GM12878 (cell line): ENCODE measurements at regions not wholly inside any gene's neighbourhood (a gene's known extent, or its start where the extent isn't known, plus 50 kb on each side); places are given as distances from the start of the nearest gene placed in this dataset.

Experiments used
- ATAC-seq: fragments of 200-7000 bp; cut with Tn5 transposase; 3 replicates; pipeline ENCODE4 v1.9.1; 2020; ENCODE audit warnings: mild to moderate bottlenecking, moderate library complexity
- BruUV-seq: library from RNA; stranded (reverse); fragments of 400-500 nt; replicated peaks from 2 replicates; lab custom pipeline; 2021; lab: Mats Ljungman, UMichigan
- CTCF ChIA-PET: fragments of 300-600 bp; sonication (Branson Sonifier 250); formaldehyde crosslinking; extraction: SDS; loops from one replicate; lab custom pipeline; 2021; ENCODE audit warnings: inconsistent platforms; lab: Yijun Ruan, JAX
- POLR2A ChIA-PET: fragments of 350-600 bp; formaldehyde crosslinking; extraction: SDS; loops from one replicate; lab custom pipeline; 2021; ENCODE audit warnings: inconsistent platforms; lab: Charles Lee
- RAD21 ChIA-PET: fragments of 300-600 bp; sonication (Branson Sonifier 250); formaldehyde crosslinking; loops from one replicate; lab custom pipeline; 2023; ENCODE audit warnings: antibody characterized with exemption; ENCODE audit not compliant: unreplicated experiment; lab: Charles Lee
- SMC1A ChIA-PET: fragments of 300-600 bp; sonication (Branson Sonifier 250); formaldehyde crosslinking; loops from one replicate; lab custom pipeline; 2023; ENCODE audit not compliant: unreplicated experiment, uncharacterized antibody; lab: Charles Lee
- DNase-seq: peaks from one replicate; pipeline ENCODE4 v3.0.0-alpha.2; 2011; ENCODE audit warnings: low read depth, low spot score
- FAIRE-seq: peaks from 3 replicates; lab custom pipeline; 2011; peaks lifted over from hg19 to GRCh38; lab: Jason Lieb, UNC
- H2AFZ ChIP-seq: 2 replicates; pipeline ENCODE4 v1.6.0; 2011; ENCODE audit warnings: low read depth, low read length, control low read depth; ENCODE audit not compliant: control insufficient read depth
- H3K27ac ChIP-seq: 2 replicates; pipeline ENCODE4 v1.5.1; 2011; ENCODE audit warnings: control low read depth; ENCODE audit not compliant: control insufficient read depth, insufficient read depth
- H3K27me3 ChIP-seq, 2 experiments: replicated peaks in 1 of 2; 2 replicates each; pipeline versions ENCODE4 v1.6.0 to v1.6.1; 2011; ENCODE audit warnings: low read length in 1 of 2; ENCODE audit not compliant: control insufficient read depth in 2 of 2, insufficient read depth in 2 of 2
- H3K36me3 ChIP-seq, 2 experiments: 2 replicates each; pipeline ENCODE4 v1.5.1; 2011; ENCODE audit warnings: low read length in 1 of 2; ENCODE audit not compliant: control insufficient read depth in 2 of 2, insufficient read depth in 2 of 2
- H3K4me1 ChIP-seq: 2 replicates; pipeline ENCODE4 v1.6.1; 2011; ENCODE audit warnings: mild to moderate bottlenecking, low read length, moderate library complexity, mixed read lengths; ENCODE audit not compliant: control insufficient read depth, insufficient read depth
- H3K4me2 ChIP-seq: 2 replicates; pipeline ENCODE4 v1.6.0; 2011; ENCODE audit warnings: control low read depth; ENCODE audit not compliant: control insufficient read depth, insufficient read depth
- H3K4me3 ChIP-seq: fragments of 200-600 bp; sonication (generic); 2 replicates; pipeline ENCODE4 v1.5.1; 2016
- H3K79me2 ChIP-seq: 2 replicates; pipeline ENCODE4 v1.6.0; 2011; ENCODE audit warnings: low read length; ENCODE audit not compliant: control insufficient read depth, insufficient read depth
- H3K9ac ChIP-seq: 2 replicates; pipeline ENCODE4 v1.8.0; 2011; ENCODE audit warnings: low read length, control low read depth, mixed read lengths; ENCODE audit not compliant: control insufficient read depth, insufficient read depth
- H3K9me3 ChIP-seq: replicated peaks from 3 replicates; pipeline ENCODE4 v1.5.1; 2011; ENCODE audit warnings: mild to moderate bottlenecking, low read length; ENCODE audit not compliant: control insufficient read depth, insufficient read depth
- H4K20me1 ChIP-seq: 2 replicates; pipeline ENCODE4 v1.6.0; 2011; ENCODE audit not compliant: control insufficient read depth, insufficient read depth
- BACH1 ChIP-seq: fragments of 450-650 bp; IDR thresholded peaks from 2 replicates; pipeline ENCODE4 v1.6.1; 2017; ENCODE audit warnings: mild to moderate bottlenecking, borderline replicate concordance
- DPF2 ChIP-seq: fragments of 450-650 bp; IDR thresholded peaks from 2 replicates; pipeline ENCODE4 v1.6.1; 2017; ENCODE audit warnings: mild to moderate bottlenecking
- GATAD2B ChIP-seq: fragments of 450-650 bp; conservative IDR thresholded peaks from 2 replicates; pipeline ENCODE4 v1.6.1; 2017; ENCODE audit warnings: low read depth, mild to moderate bottlenecking, moderate library complexity
- NFIC ChIP-seq: IDR thresholded peaks from 2 replicates; pipeline ENCODE4 v1.6.1; 2012; ENCODE audit warnings: low read depth, mild to moderate bottlenecking, inconsistent platforms, low read length, moderate library complexity
- NKRF ChIP-seq: fragments of 450-650 bp; conservative IDR thresholded peaks from 2 replicates; pipeline ENCODE4 v1.6.1; 2017; ENCODE audit warnings: mild to moderate bottlenecking, moderate library complexity
- PAX5 ChIP-seq: IDR thresholded peaks from 2 replicates; pipeline ENCODE4 v1.6.1; 2011; ENCODE audit warnings: low read depth, low read length, borderline replicate concordance
- PML ChIP-seq: IDR thresholded peaks from 2 replicates; pipeline ENCODE4 v1.6.1; 2012; ENCODE audit warnings: low read length, inconsistent platforms
- RBBP5 ChIP-seq: fragments of 200-600 bp; sonication (generic); conservative IDR thresholded peaks from 2 replicates; pipeline ENCODE4 v1.6.1; 2016
- RELA ChIP-seq: fragments of 450-650 bp; IDR thresholded peaks from 2 replicates; pipeline ENCODE4 v1.8.0; 2014; ENCODE audit warnings: borderline replicate concordance; ENCODE audit not compliant: partially characterized antibody
- SREBF1 ChIP-seq: IDR thresholded peaks from 2 replicates; pipeline ENCODE4 v1.6.1; 2012; ENCODE audit warnings: mild to moderate bottlenecking, low read length
- TBL1XR1 ChIP-seq: IDR thresholded peaks from 2 replicates; pipeline ENCODE4 v1.6.1; 2012; ENCODE audit warnings: low read depth, low read length, improper control_type of control experiment
- ZBTB11 ChIP-seq: fragments of 450-650 bp; formaldehyde crosslinking; IDR thresholded peaks from 2 replicates; pipeline ENCODE4 v1.5.0; 2022; ENCODE audit warnings: mild to moderate bottlenecking, missing genetic modification characterization
- ZBTB33 ChIP-seq: fragments of 450-650 bp; IDR thresholded peaks from 2 replicates; pipeline ENCODE4 v1.6.1; 2017; ENCODE audit warnings: mild to moderate bottlenecking
- ZBTB40 ChIP-seq: fragments of 450-650 bp; IDR thresholded peaks from 2 replicates; pipeline ENCODE4 v1.6.1; 2016; ENCODE audit warnings: mild to moderate bottlenecking, moderate library complexity, borderline replicate concordance
- WGBS: methylation state at CpG from one replicate; pipeline ENCODE4 v1.1.6; 2016; ENCODE audit warnings: low lambda C conversion rate; ENCODE audit not compliant: insufficient replicate concordance, insufficient coverage; ENCODE audit errors: missing lambda C conversion rate; 5-methylcytosine and 5-hydroxymethylcytosine counted together
- in situ Hi-C: fragments of 300-500 bp; cut with MboI; formaldehyde crosslinking; loops from 9 replicates; pipeline ENCODE4 v1.14.3; 2018; ENCODE audit warnings: mixed read lengths
- intact Hi-C: fragments of 100-400 bp; cut with micrococcal nuclease; formaldehyde crosslinking; loops from one replicate; pipeline ENCODE4 v1.14.2; 2022; ENCODE audit not compliant: unreplicated experiment

GRCh38 chr11:42201603-42202148 is 742.2 kb upstream of the LRRC4C start:
- no peak overlapping the region for H3K4me2 ChIP-seq
- H3K27me3 ChIP-seq = no peaks in the 10 kb centered on the region
- FAIRE-seq (no peak), ATAC-seq (no peak), DNase-seq (no peak)
- H3K27ac ChIP-seq = no peak overlapping the region
- ChIA-PET POLR2A (no interaction called here), RAD21 (no interaction called here), CTCF (interaction anchor here (1.0 kb wide), 1 partner anchor 26 kb away, joined by 3 read pairs; no protein-coding TSS in a partner anchor), SMC1A (no interaction called here)
- H4K20me1 ChIP-seq = no peaks in the 10 kb centered on the region
- no peaks in the 10 kb centered on the region for H3K79me2 ChIP-seq
- WGBS = 12% methylated on average over 6 of the region's 6 CpGs
- intact Hi-C loops (no loop called here), in situ Hi-C loops (no loop called here)
- no peak overlapping the region for H2AFZ ChIP-seq
- no peaks in the 10 kb centered on the region for H3K9me3 ChIP-seq
- no peaks in the 10 kb centered on the region for H3K36me3 ChIP-seq
- no peaks in the 10 kb centered on the region for H3K4me1 ChIP-seq
- BruUV-seq = no TSS peak
- H3K4me3 ChIP-seq = no peak overlapping the region
- no peak for TF ChIP-seq ZBTB11 (CRISPR knock-in tag)
- TF ChIP-seq NFIC = no peak
- no peak for TF ChIP-seq DPF2
- no peak for TF ChIP-seq RELA
- TF ChIP-seq BACH1 = no peak
- no peak for TF ChIP-seq TBL1XR1
- TF ChIP-seq PML = no peak
- TF ChIP-seq NKRF = no peak
- TF ChIP-seq GATAD2B = no peak
- TF ChIP-seq ZBTB33 = no peak
- no peak for TF ChIP-seq RBBP5
- TF ChIP-seq SREBF1 = no peak
- TF ChIP-seq ZBTB40 = no peak
- TF ChIP-seq PAX5 = no peak
- H3K9ac ChIP-seq = no peak overlapping the region
